ENCODE measurements at regions not wholly inside any gene's neighbourhood (a gene's known extent, or its start where the extent isn't known, plus 50 kb on each side); places are given as distances from the start of the nearest gene placed in this dataset.

- DNase-seq = peak in 1 of 2 experiments; percentile 5
Measured at GRCh38 chr12:40622246-40622838, 69.9 kb upstream of the CNTN1 start.

GRCh38 chr12:40632171-40632570, 60.1 kb upstream of the CNTN1 start:
- no peak for DNase-seq

- DNase-seq = no peak
Measured at GRCh38 chr12:40632933-40633332, 59.3 kb upstream of the CNTN1 start.

- DNase-seq = no peak
Measured at GRCh38 chr12:40634517-40635131, 57.6 kb upstream of the CNTN1 start.

- DNase-seq = no peak
Measured at GRCh38 chr12:40635141-40635731, 57.0 kb upstream of the CNTN1 start.
